Heart left ventricle (tissue), 13 donors: ENCODE measurements at regions not wholly inside any gene's neighbourhood (a gene's known extent, or its start where the extent isn't known, plus 50 kb on each side); places are given as distances from the start of the nearest gene placed in this dataset.

ENCODE experiments used
- POLR2A ChIP-seq, 2 donors: fragments of 450-650 bp; IDR thresholded peaks; one replicate each; pipeline ENCODE4 v1.6.1; 2017; ENCODE audit warnings: antibody characterized with exemption in 2 of 2, mild to moderate bottlenecking in 2 of 2, moderate library complexity in 2 of 2
- TF ChIP-seq, protein P1 (sequence below), 12 donors: fragments of 200-600 bp; sonication (generic) in 4 of 12; IDR thresholded peaks; one replicate each; pipeline versions ENCODE4 v1.5.0 to v1.8.0; 2018 to 2022; ENCODE audit warnings: antibody characterized with exemption in 12 of 12, mild to moderate bottlenecking in 5 of 12
- donor health status: ischemic (EF 13 %, LVEDD 7.1; RV severe dilation, severe dysfunction).
- donor health status: DM: no; HTN: yes; CAD: no.
- donor health status: DM: no; HTN: no; CAD: no.
- donor health status: ischemic (EF 25% LVEDD 6.9; RV normal size, moderate dysfunction).
- donor health status: ischemic (EF 25% LVEDD 5.7; RV mildly dilated, moderate dysfunction).
- donor health status: ischemic (EF 35%, LVEDD 5.7; RV mildly dilated, moderate dysfunction).
- donor health status: nonischemic (EF 11% LVEDD 7.7; RV severe dilation, severe dysfunction).
- donor health status: DM: yes; HTN: yes; CAD: no.
- donor health status: PGD.
- donor health status: ischemic (EF 29% LVEDD 5.4; RV normal size, mild dysfunction).
- donor health status: nonischemic (EF 23%, LVEDD 6.1; RV moderate dilation, normal function).

- TF ChIP-seq, protein P1, sequence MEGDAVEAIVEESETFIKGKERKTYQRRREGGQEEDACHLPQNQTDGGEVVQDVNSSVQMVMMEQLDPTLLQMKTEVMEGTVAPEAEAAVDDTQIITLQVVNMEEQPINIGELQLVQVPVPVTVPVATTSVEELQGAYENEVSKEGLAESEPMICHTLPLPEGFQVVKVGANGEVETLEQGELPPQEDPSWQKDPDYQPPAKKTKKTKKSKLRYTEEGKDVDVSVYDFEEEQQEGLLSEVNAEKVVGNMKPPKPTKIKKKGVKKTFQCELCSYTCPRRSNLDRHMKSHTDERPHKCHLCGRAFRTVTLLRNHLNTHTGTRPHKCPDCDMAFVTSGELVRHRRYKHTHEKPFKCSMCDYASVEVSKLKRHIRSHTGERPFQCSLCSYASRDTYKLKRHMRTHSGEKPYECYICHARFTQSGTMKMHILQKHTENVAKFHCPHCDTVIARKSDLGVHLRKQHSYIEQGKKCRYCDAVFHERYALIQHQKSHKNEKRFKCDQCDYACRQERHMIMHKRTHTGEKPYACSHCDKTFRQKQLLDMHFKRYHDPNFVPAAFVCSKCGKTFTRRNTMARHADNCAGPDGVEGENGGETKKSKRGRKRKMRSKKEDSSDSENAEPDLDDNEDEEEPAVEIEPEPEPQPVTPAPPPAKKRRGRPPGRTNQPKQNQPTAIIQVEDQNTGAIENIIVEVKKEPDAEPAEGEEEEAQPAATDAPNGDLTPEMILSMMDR (IDR thresholded peaks at IDR 0.05) = no peak
- no peak for TF ChIP-seq POLR2A (IDR thresholded peaks at IDR 0.05)
Observed at GRCh38 chr9:91163773-91164471, 197.8 kb downstream of the AUH start.
